OCI-LY3 (cell line): ENCODE measurements at regions not wholly inside any gene's neighbourhood (a gene's known extent, or its start where the extent isn't known, plus 50 kb on each side); places are given as distances from the start of the nearest gene placed in this dataset.

Experiments
- CTCF ChIP-seq: fragments of 200-600, 300-600 bp; sonication (generic); IDR thresholded peaks from 2 replicates; pipeline ENCODE4 v1.5.1; 2014; ENCODE audit warnings: antibody characterized with exemption, low read length, low read depth
- EZH2phosphoT487 ChIP-seq: fragments of 200-600 bp; shearing (Covaris generic); IDR thresholded peaks from 2 replicates; pipeline ENCODE4 v1.6.1; 2018; ENCODE audit warnings: antibody characterized with exemption, mixed run types, low read depth

- TF ChIP-seq CTCF: no peak
- no peak for TF ChIP-seq EZH2phosphoT487
These were observed 652.6 kb upstream of the WWC1 start for GRCh38 chr5:167638816-167639215.
